D721Med (cell line): ENCODE measurements at regions not wholly inside any gene's neighbourhood (a gene's known extent, or its start where the extent isn't known, plus 50 kb on each side); places are given as distances from the start of the nearest gene placed in this dataset.

ENCODE experiments used
- DNase-seq: peaks from one replicate; pipeline ENCODE4 v3.0.0; 2011; ENCODE audit warnings: low spot score; ENCODE audit not compliant: insufficient read length
- FAIRE-seq: peaks from 2 replicates; lab custom pipeline; 2011; peaks lifted over from hg19 to GRCh38; lab: Jason Lieb, UNC
- TF ChIP-seq, protein P1 (sequence below): IDR thresholded peaks from 2 replicates; pipeline ENCODE4 v1.5.1; 2012; ENCODE audit warnings: mild to moderate bottlenecking, control low read depth; ENCODE audit not compliant: insufficient read depth; ENCODE audit errors: missing control alignments

DNA sequence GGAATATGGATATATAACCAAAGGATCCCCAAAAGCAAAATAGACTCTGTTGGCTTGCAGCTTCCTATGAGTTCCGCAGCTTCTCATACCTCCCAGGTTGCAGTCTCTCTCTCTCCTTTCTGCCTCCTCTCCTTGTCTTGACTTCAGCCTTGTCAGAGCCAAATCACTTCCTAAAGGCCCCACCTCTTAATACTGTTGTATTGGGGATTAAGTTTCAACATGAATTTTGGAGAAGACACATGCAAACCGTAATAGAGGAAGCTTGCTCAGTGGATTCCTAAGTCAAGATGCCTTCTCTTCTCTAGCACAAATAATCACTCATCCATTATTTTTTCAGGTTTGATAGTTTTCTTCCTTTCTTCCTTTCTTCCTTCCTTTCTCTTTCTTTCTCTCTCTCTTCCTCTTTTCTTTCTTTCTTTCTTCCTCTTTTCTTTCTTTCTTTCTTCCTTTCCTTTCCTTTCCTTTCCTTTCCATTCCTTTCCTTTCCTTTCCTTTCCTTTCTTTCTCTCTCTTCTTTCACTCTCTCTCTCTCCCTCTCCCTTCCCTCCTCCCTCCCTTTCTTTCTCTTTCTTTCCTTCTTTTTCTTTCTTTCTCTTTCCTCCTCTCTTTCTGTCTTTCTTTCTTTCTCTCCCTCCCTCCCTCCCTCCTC, 411.3 kb upstream of the TPM1 start:
- FAIRE-seq = no peak
- TF ChIP-seq, protein P1, sequence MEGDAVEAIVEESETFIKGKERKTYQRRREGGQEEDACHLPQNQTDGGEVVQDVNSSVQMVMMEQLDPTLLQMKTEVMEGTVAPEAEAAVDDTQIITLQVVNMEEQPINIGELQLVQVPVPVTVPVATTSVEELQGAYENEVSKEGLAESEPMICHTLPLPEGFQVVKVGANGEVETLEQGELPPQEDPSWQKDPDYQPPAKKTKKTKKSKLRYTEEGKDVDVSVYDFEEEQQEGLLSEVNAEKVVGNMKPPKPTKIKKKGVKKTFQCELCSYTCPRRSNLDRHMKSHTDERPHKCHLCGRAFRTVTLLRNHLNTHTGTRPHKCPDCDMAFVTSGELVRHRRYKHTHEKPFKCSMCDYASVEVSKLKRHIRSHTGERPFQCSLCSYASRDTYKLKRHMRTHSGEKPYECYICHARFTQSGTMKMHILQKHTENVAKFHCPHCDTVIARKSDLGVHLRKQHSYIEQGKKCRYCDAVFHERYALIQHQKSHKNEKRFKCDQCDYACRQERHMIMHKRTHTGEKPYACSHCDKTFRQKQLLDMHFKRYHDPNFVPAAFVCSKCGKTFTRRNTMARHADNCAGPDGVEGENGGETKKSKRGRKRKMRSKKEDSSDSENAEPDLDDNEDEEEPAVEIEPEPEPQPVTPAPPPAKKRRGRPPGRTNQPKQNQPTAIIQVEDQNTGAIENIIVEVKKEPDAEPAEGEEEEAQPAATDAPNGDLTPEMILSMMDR = no peak
- DNase-seq = no peak

DNA sequence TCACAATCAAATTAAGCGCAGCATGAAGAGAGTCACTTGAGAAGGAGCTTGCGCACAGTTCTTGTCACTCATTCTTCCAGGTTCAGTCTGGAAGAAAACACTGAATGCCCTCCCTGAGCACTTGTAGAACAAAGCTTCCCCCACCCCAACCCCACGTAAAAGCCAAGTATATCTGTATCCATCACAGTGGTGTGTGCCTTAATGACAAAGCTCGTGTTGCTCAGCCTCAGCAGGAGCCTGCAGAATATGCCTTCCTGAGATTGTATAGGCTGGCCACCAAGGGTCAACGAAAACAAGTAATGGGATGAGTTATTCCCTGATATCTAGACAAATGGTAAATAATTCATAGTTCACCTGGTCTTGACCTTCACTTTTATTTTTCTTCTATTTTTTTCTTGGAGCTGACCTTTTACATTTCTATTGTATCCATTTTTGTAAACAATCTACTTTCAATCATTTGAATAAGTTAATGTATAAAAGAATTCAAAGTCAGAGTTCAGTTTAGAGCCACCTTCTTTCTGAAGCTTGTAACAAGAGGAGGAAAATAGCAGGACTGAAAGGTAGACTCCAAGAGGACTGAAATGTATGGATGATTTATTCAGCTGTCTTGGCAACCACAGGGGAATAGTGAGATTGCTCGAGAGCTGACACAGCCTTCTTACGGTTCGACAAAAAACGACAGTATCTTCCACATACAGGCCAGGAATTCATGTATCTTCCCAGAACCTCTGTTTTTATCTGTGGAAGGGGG, 405.5 kb upstream of the TPM1 start:
- FAIRE-seq (peak; percentile 58), DNase-seq (no peak)

DNA sequence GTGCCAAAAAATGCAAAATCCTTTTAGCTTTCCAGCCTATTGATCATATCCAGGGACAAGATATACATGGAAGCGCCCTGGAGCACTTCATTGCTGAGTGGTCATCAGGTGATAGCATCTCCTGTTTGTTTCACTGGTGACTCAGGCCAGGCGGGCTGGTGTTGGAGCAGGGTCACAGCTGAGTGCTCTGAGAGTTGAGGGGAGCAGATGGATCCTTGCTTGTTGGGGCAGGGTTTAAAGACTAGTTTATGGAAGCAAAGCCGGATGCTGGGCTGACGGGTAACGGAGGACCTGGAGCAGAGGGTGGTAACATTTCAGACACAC, 405.0 kb upstream of the TPM1 start:
- TF ChIP-seq, protein P1 = no peak
- no peak for FAIRE-seq
- no peak for DNase-seq

More for the DNA sequence above, 405.5 kb upstream of the TPM1 start:
- TF ChIP-seq, protein P1 = no peak

DNA sequence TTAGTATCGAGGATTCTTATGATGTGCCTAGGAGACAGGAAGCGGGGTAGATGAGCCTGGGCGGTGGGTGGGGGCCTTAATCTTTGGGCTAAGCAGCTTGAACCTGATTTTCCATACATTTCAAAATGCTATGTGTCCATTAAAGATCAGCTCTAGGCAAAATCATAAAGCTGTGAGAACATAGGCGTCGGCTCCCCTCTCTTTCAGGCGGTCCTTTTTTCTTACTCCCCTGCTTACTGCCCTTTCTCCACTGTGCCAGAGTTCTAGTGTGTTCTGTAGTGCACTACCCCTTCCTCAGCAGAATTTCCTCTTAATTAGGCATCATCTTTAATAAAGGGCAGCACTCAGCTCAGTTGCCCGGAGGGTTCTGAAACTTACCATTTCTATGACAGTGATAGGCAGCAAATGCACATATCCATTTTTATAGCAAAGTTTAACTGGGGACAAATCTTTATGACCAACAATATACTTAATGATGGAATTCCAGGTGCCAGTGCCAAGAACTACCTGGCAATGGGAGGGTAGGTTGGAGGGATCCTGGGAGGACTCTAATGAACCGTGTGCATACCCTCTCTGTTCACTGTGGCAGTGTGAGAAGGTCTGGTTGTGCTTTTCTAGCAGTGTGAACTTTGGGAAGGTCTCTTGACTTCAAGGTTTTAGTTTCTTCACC, 404.5 kb upstream of the TPM1 start:
- no peak for FAIRE-seq

DNA sequence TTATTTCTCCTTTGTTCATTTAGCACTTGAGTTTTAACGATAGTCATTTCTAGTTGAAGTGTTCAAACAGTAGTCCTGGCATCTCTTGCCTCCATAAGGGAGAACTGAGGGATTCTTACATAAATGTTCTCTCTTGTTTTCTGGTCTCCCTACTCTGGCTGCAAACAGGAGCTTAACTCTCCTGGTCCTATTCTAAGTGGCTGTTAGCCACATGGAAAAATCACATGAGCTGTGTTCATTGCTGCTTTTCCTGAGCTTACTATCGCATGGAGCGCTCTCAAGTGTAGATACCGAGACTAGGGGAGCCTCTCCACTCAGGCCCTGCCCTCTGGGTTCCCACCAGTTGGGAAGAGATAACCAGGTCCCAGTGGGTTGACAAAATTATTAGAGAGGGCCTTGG, 403.1 kb upstream of the TPM1 start:
- DNase-seq (no peak), FAIRE-seq (no peak)
- TF ChIP-seq, protein P1 = no peak

More for the DNA sequence above, 404.5 kb upstream of the TPM1 start:
- no peak for DNase-seq
- TF ChIP-seq, protein P1 = no peak

DNA sequence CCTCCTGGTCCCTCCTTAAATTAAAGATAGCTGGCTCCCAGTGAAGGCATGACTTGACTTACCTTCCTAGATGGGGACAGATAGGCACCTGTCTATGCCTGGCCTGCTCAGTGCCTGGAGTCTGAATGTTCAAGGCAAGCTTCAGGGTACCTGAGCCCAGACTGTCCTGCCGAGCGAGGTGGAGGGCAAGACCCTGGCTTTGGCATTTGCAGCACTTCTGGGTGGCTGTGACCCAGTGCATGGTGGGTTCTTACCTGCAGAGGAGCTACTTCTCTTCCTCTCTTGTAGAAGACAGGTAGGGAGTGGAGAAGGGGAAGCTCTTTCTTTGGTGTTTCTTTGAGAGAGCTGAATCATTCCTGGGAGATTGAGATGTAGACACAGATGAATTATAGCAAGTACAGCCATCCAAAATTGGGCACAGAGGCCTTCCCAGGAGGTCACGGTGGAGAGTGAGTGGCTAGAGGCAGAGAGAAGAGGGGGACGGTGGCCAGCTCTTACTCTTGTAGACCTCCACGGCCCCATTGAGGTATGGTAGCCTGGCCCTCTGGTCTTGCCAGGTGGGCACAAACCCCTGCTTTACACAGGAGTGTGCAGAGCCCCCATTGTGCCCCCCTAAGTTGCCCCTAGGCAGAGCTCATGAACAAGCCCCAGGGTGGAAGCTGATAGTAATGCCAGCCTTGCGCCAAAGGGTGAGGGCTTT, 402.5 kb upstream of the TPM1 start:
- no peak for DNase-seq
- TF ChIP-seq, protein P1 = no peak
- no peak for FAIRE-seq
